CD4-positive, CD25-positive, alpha-beta regulatory T cell (primary cell): ENCODE measurements at regions not wholly inside any gene's neighbourhood (a gene's known extent, or its start where the extent isn't known, plus 50 kb on each side); places are given as distances from the start of the nearest gene placed in this dataset.
"Not testable (repeated sequence)": the region's sequence is repeated elsewhere in the genome, so short reads cannot be mapped to it uniquely, and the experiment has no call there.

Source experiments
- ATAC-seq, 2 donors: fragments of 150-1000 bp; cut with Tn5 transposase; one replicate each; pipeline ENCODE4 v1.10.0; 2021; ENCODE audit warnings: low read depth in 2 of 2, moderate number of reproducible peaks in 2 of 2, moderate library complexity in 1 of 2
- DNase-seq, 3 donors: peaks; one replicate each; pipeline versions ENCODE4 v3.0.0 to v3.0.0-alpha.2; 2012 to 2022; ENCODE audit warnings: mixed read lengths in 1 of 3
- H3K27ac ChIP-seq: one replicate; pipeline ENCODE4 v1.7.0; 2013; ENCODE audit warnings: mild to moderate bottlenecking, low read length; ENCODE audit not compliant: insufficient read depth, poor library complexity, severe bottlenecking
- H3K27me3 ChIP-seq: one replicate; pipeline ENCODE4 v1.7.0; 2013; ENCODE audit warnings: low read length; ENCODE audit not compliant: control insufficient read depth, insufficient read depth
- H3K36me3 ChIP-seq: one replicate; pipeline ENCODE4 v1.7.0; 2013; ENCODE audit warnings: mild to moderate bottlenecking, low read length, moderate library complexity; ENCODE audit not compliant: control insufficient read depth, insufficient read depth
- H3K4me1 ChIP-seq: 2 replicates; pipeline ENCODE4 v1.7.0; 2013; ENCODE audit warnings: mild to moderate bottlenecking, low read length; ENCODE audit not compliant: insufficient read depth, control insufficient read depth, poor library complexity, severe bottlenecking
- H3K4me3 ChIP-seq: one replicate; pipeline ENCODE4 v1.7.0; 2013; ENCODE audit warnings: low read depth, mild to moderate bottlenecking, low read length, moderate library complexity
- H3K9me3 ChIP-seq, 2 experiments: 1 replicate in 1 of 2; 2 replicates in 1 of 2; pipeline ENCODE4 v1.7.0; 2013; ENCODE audit warnings: low read length in 2 of 2, mild to moderate bottlenecking in 1 of 2, moderate library complexity in 1 of 2; ENCODE audit not compliant: control insufficient read depth in 2 of 2
- H3K27ac Mint-ChIP-seq, 3 donors: one replicate each; pipeline ENCODE4 v1.8.0; 2020 to 2022; ENCODE audit warnings: mild to moderate bottlenecking in 3 of 3, mixed read lengths in 3 of 3, moderate library complexity in 2 of 3
- H3K27me3 Mint-ChIP-seq: one replicate; pipeline ENCODE4 v1.8.0; 2022; ENCODE audit warnings: mild to moderate bottlenecking, mixed read lengths
- H3K36me3 Mint-ChIP-seq: one replicate; pipeline ENCODE4 v1.8.0; 2020; ENCODE audit warnings: mixed read lengths
- H3K4me1 Mint-ChIP-seq, 4 donors: one replicate each; pipeline ENCODE4 v1.8.0; 2020 to 2022; ENCODE audit warnings: mixed read lengths in 4 of 4, mild to moderate bottlenecking in 1 of 4
- H3K4me3 Mint-ChIP-seq, 4 donors: one replicate each; pipeline ENCODE4 v1.8.0; 2020 to 2022; ENCODE audit warnings: mild to moderate bottlenecking in 4 of 4, mixed read lengths in 4 of 4, moderate library complexity in 3 of 4
- H3K9me3 Mint-ChIP-seq, 7 donors: one replicate each; pipeline ENCODE4 v1.8.0; 2020 to 2022; ENCODE audit warnings: mixed read lengths in 7 of 7, mild to moderate bottlenecking in 3 of 7, moderate library complexity in 2 of 7

- H3K4me3 Mint-ChIP-seq: no peak overlapping the region
- H3K4me3 ChIP-seq: no peak overlapping the region
- H3K27ac Mint-ChIP-seq: no peak overlapping the region
- H3K27ac ChIP-seq: no peak overlapping the region
- H3K36me3 ChIP-seq: no peaks in the 10 kb centered on the region
- DNase-seq (no peak), ATAC-seq (no peak)
- peaks cover 0 to 31% (median 11%) of the 10 kb centered on the region in 7 donors for H3K9me3 Mint-ChIP-seq
- H3K27me3 ChIP-seq: no peaks in the 10 kb centered on the region
- H3K9me3 ChIP-seq: peaks cover 0 to 29% of the 10 kb centered on the region in 2 experiments
- H3K36me3 Mint-ChIP-seq: no peaks in the 10 kb centered on the region
- no peaks in the 10 kb centered on the region for H3K4me1 ChIP-seq
- H3K4me1 Mint-ChIP-seq: no peaks in the 10 kb centered on the region
- H3K27me3 Mint-ChIP-seq: no peaks in the 10 kb centered on the region
Measured at GRCh38 chr20:30484009-30484748, 773.3 kb upstream of the DEFB115 start.

- DNase-seq (no peak), ATAC-seq (no peak)
- Histone ChIP-seq H3K27ac (no peak overlapping the region), H3K4me3 (no peak overlapping the region), H3K27me3 (no peaks in the 10 kb centered on the region), H3K4me1 (no peaks in the 10 kb centered on the region), H3K9me3 (peaks cover 0 to 32% of the 10 kb centered on the region in 2 experiments), H3K36me3 (no peaks in the 10 kb centered on the region)
- Mint-ChIP-seq H3K27me3 (no peaks in the 10 kb centered on the region), H3K27ac (no peak overlapping the region), H3K4me1 (no peaks in the 10 kb centered on the region), H3K36me3 (no peaks in the 10 kb centered on the region), H3K4me3 (no peak overlapping the region), H3K9me3 (peaks cover 0 to 26% (median 8%) of the 10 kb centered on the region in 7 donors)
Measured at GRCh38 chr20:30484749-30485070, 772.8 kb upstream of the DEFB115 start.

- Mint-ChIP-seq H3K4me1 (no peaks in the 10 kb centered on the region), H3K36me3 (no peaks in the 10 kb centered on the region), H3K27ac (no peak overlapping the region), H3K27me3 (no peaks in the 10 kb centered on the region), H3K9me3 (peaks cover 0 to 25% (median 8%) of the 10 kb centered on the region in 7 donors), H3K4me3 (no peak overlapping the region)
- Histone ChIP-seq H3K4me1 (no peaks in the 10 kb centered on the region), H3K9me3 (peaks cover 0 to 32% of the 10 kb centered on the region in 2 experiments), H3K4me3 (no peak overlapping the region), H3K36me3 (no peaks in the 10 kb centered on the region), H3K27ac (no peak overlapping the region), H3K27me3 (no peaks in the 10 kb centered on the region)
- ATAC-seq (no peak), DNase-seq (no peak)
Measured at GRCh38 chr20:30485331-30486102, 771.9 kb upstream of the DEFB115 start.

GRCh38 chr20:30486103-30486478 lies 771.4 kb upstream of the DEFB115 start:
- H3K27me3 Mint-ChIP-seq: no peaks in the 10 kb centered on the region
- no peaks in the 10 kb centered on the region for H3K4me1 Mint-ChIP-seq
- no peaks in the 10 kb centered on the region for H3K4me1 ChIP-seq
- no peak overlapping the region for H3K4me3 Mint-ChIP-seq
- no peak overlapping the region for H3K4me3 ChIP-seq
- H3K36me3 Mint-ChIP-seq: no peaks in the 10 kb centered on the region
- H3K9me3 ChIP-seq: peaks cover 0 to 32% of the 10 kb centered on the region in 2 experiments
- peaks cover 0 to 30% (median 11%) of the 10 kb centered on the region in 7 donors for H3K9me3 Mint-ChIP-seq
- H3K36me3 ChIP-seq: no peaks in the 10 kb centered on the region
- ATAC-seq (no peak), DNase-seq (no peak)
- H3K27me3 ChIP-seq: no peaks in the 10 kb centered on the region
- H3K27ac ChIP-seq: no peak overlapping the region
- H3K27ac Mint-ChIP-seq: no peak overlapping the region

- not testable (repeated sequence) for H3K27me3 Mint-ChIP-seq
Measured at GRCh38 chr20:30487461-30487860, 770.0 kb upstream of the DEFB115 start.

GRCh38 chr20:30487947-30488926 lies 769.2 kb upstream of the DEFB115 start:
- no peak overlapping the region for H3K27ac ChIP-seq
- no peak overlapping the region for H3K4me3 ChIP-seq
- peaks cover 0 to 32% (median 10%) of the 10 kb centered on the region in 7 donors for H3K9me3 Mint-ChIP-seq
- no peaks in the 10 kb centered on the region for H3K36me3 ChIP-seq
- peaks cover 0 to 32% of the 10 kb centered on the region in 2 experiments for H3K9me3 ChIP-seq
- no peaks in the 10 kb centered on the region for H3K36me3 Mint-ChIP-seq
- DNase-seq: no peak
- no peaks in the 10 kb centered on the region for H3K4me1 ChIP-seq
- H3K27me3 Mint-ChIP-seq: no peaks in the 10 kb centered on the region
- H3K27me3 ChIP-seq: no peaks in the 10 kb centered on the region
- H3K27ac Mint-ChIP-seq: no peak overlapping the region
- H3K4me1 Mint-ChIP-seq: no peaks in the 10 kb centered on the region
- no peak for ATAC-seq
- no peak overlapping the region for H3K4me3 Mint-ChIP-seq

More at GRCh38 chr20:30487461-30487860, 770.0 kb upstream of the DEFB115 start:
- not testable (repeated sequence) for H3K4me1 Mint-ChIP-seq, H3K27me3 ChIP-seq, H3K36me3 Mint-ChIP-seq, H3K4me1 ChIP-seq, H3K36me3 ChIP-seq, H3K4me3 ChIP-seq, DNase-seq, ATAC-seq, H3K27ac Mint-ChIP-seq, H3K27ac ChIP-seq, H3K4me3 Mint-ChIP-seq
- peaks cover 0 to 34% (median 10%) of the 10 kb centered on the region in 7 donors for H3K9me3 Mint-ChIP-seq
- H3K9me3 ChIP-seq: peaks cover 0 to 32% of the 10 kb centered on the region in 2 experiments

- Histone ChIP-seq H3K36me3 (no peaks in the 10 kb centered on the region), H3K4me3 (no peak overlapping the region), H3K9me3 (peaks cover 0 to 32% of the 10 kb centered on the region in 2 experiments), H3K27me3 (no peaks in the 10 kb centered on the region), H3K4me1 (no peaks in the 10 kb centered on the region), H3K27ac (no peak overlapping the region)
- H3K27me3 Mint-ChIP-seq: no peaks in the 10 kb centered on the region
- H3K4me1 Mint-ChIP-seq: no peaks in the 10 kb centered on the region
- no peak for ATAC-seq
- no peaks in the 10 kb centered on the region for H3K36me3 Mint-ChIP-seq
- no peak overlapping the region for H3K4me3 Mint-ChIP-seq
- no peak for DNase-seq
- H3K9me3 Mint-ChIP-seq: peaks cover 0 to 30% (median 9%) of the 10 kb centered on the region in 7 donors
- H3K27ac Mint-ChIP-seq: no peak overlapping the region
Measured at GRCh38 chr20:30488941-30489613, 768.4 kb upstream of the DEFB115 start.
